Kidney epithelial cell (primary cell): ENCODE measurements at regions not wholly inside any gene's neighbourhood (a gene's known extent, or its start where the extent isn't known, plus 50 kb on each side); places are given as distances from the start of the nearest gene placed in this dataset.

Source experiments
- DNase-seq: peaks from one replicate; pipeline ENCODE4 v3.0.0-alpha.2; 2010; ENCODE audit warnings: low read depth
- H3K27me3 ChIP-seq: 2 replicates; pipeline ENCODE4 v1.6.0; 2011; ENCODE audit warnings: low read length; ENCODE audit not compliant: control insufficient read depth, insufficient read depth
- H3K36me3 ChIP-seq: 2 replicates; pipeline ENCODE4 v1.5.1; 2011; ENCODE audit warnings: low read length; ENCODE audit not compliant: control insufficient read depth, insufficient read depth
- H3K4me3 ChIP-seq: 2 replicates; pipeline ENCODE4 v1.5.1; 2011; ENCODE audit warnings: low read depth, mild to moderate bottlenecking, control low read depth, low read length
- CTCF ChIP-seq: IDR thresholded peaks from 2 replicates; pipeline ENCODE4 v1.5.1; 2011; ENCODE audit warnings: mild to moderate bottlenecking, moderate library complexity, low read length, control low read depth, inconsistent platforms; ENCODE audit not compliant: insufficient read depth, poor library complexity, severe bottlenecking

- H3K4me3 ChIP-seq, result no peak overlapping the region
- no peaks in the 10 kb centered on the region for H3K36me3 ChIP-seq
- no peak for TF ChIP-seq CTCF
- no peak for DNase-seq
- H3K27me3 ChIP-seq, result no peaks in the 10 kb centered on the region
Measured at GRCh38 chr6:146916435-146917025, 287.7 kb upstream of the STXBP5 start.

- Histone ChIP-seq H3K27me3 (no peaks in the 10 kb centered on the region), H3K36me3 (no peaks in the 10 kb centered on the region), H3K4me3 (no peak overlapping the region)
- no peak for DNase-seq
- no peak for TF ChIP-seq CTCF
Measured at GRCh38 chr6:146917182-146917581, 287.0 kb upstream of the STXBP5 start.

- no peak for DNase-seq
- Histone ChIP-seq H3K27me3 (no peaks in the 10 kb centered on the region), H3K4me3 (no peak overlapping the region), H3K36me3 (no peaks in the 10 kb centered on the region)
- no peak for TF ChIP-seq CTCF
Measured at GRCh38 chr6:146917979-146918378, 286.2 kb upstream of the STXBP5 start.

- H3K36me3 ChIP-seq, result no peaks in the 10 kb centered on the region
- DNase-seq, result no peak
- H3K4me3 ChIP-seq, result no peak overlapping the region
- H3K27me3 ChIP-seq, result no peaks in the 10 kb centered on the region
- TF ChIP-seq CTCF, result no peak
Measured at GRCh38 chr6:146919017-146919416, 285.2 kb upstream of the STXBP5 start.

- no peaks in the 10 kb centered on the region for H3K27me3 ChIP-seq
- no peak for DNase-seq
- no peak overlapping the region for H3K4me3 ChIP-seq
- no peaks in the 10 kb centered on the region for H3K36me3 ChIP-seq
- no peak for TF ChIP-seq CTCF
Measured at GRCh38 chr6:146923205-146923833, 280.9 kb upstream of the STXBP5 start.

GRCh38 chr6:146925846-146926245 is 278.4 kb upstream of the STXBP5 start:
- H3K27me3 ChIP-seq, result no peaks in the 10 kb centered on the region
- DNase-seq, result no peak
- no peak overlapping the region for H3K4me3 ChIP-seq
- no peak for TF ChIP-seq CTCF
- no peaks in the 10 kb centered on the region for H3K36me3 ChIP-seq
